SHP77 (cell line): ENCODE measurements at regions not wholly inside any gene's neighbourhood (a gene's known extent, or its start where the extent isn't known, plus 50 kb on each side); places are given as distances from the start of the nearest gene placed in this dataset.

Source experiments
- DNase-seq, 2 experiments: peaks; one replicate each; lab custom pipeline; 2025; lab: John Stamatoyannopoulos, UW

- DNase-seq: peak in 1 of 2 experiments; percentile 15
These were observed 52.0 kb upstream of the RYK start for GRCh38 chr3:134302674-134303073.

- DNase-seq: no peak
These were observed 49.9 kb upstream of the RYK start for GRCh38 chr3:134300520-134300919.
